Panc1 (cell line): ENCODE measurements at regions not wholly inside any gene's neighbourhood (a gene's known extent, or its start where the extent isn't known, plus 50 kb on each side); places are given as distances from the start of the nearest gene placed in this dataset.

Source experiments
- ATAC-seq: fragments of 200-7000 bp; cut with Tn5 transposase; 2 replicates; pipeline ENCODE4 v1.9.1; 2020; ENCODE audit warnings: mild to moderate bottlenecking, moderate library complexity
- BruUV-seq: library from RNA; stranded (reverse); fragments of 400-500 nt; replicated peaks from 2 replicates; lab custom pipeline; 2021; lab: Mats Ljungman, UMichigan
- CTCF ChIA-PET: fragments of 300-600 bp; sonication (Branson Sonifier 250); formaldehyde crosslinking; loops from one replicate; lab custom pipeline; 2022; ENCODE audit warnings: antibody characterized with exemption; lab: Charles Lee
- POLR2A ChIA-PET: fragments of 300-600 bp; sonication (Branson Sonifier 250); formaldehyde crosslinking; loops from one replicate; lab custom pipeline; 2022; ENCODE audit warnings: antibody characterized with exemption; lab: Charles Lee
- DNase-seq: peaks from one replicate; pipeline ENCODE4 v3.0.0-alpha.2; 2010; ENCODE audit warnings: low read depth, low spot score
- H3K27ac ChIP-seq: 2 replicates; pipeline ENCODE4 v1.5.1; 2011; ENCODE audit warnings: mild to moderate bottlenecking, low read length, inconsistent platforms
- H3K27me3 ChIP-seq: fragments of 200-500 bp; sonication (Bioruptor generic); 2 replicates; pipeline ENCODE4 v1.6.0; 2014; ENCODE audit warnings: low read length, inconsistent platforms; ENCODE audit not compliant: control insufficient read depth, insufficient read depth
- H3K36me3 ChIP-seq: fragments of 200-500 bp; sonication (Bioruptor generic); 2 replicates; pipeline ENCODE4 v1.5.1; 2014; ENCODE audit warnings: inconsistent platforms, mild to moderate bottlenecking, low read length, moderate library complexity; ENCODE audit not compliant: control insufficient read depth, insufficient read depth
- H3K4me1 ChIP-seq: 2 replicates; pipeline ENCODE4 v1.5.1; 2011; ENCODE audit warnings: inconsistent platforms, mild to moderate bottlenecking, low read length, moderate library complexity; ENCODE audit not compliant: control insufficient read depth, insufficient read depth
- H3K4me3 ChIP-seq, 2 experiments: 2 replicates each; pipeline ENCODE4 v1.5.1; 2011 to 2012; ENCODE audit warnings: low read depth in 2 of 2, low read length in 2 of 2, mild to moderate bottlenecking in 2 of 2, inconsistent platforms in 1 of 2, moderate library complexity in 1 of 2
- H3K9me3 ChIP-seq: fragments of 200-500 bp; sonication (Bioruptor generic); 2 replicates; pipeline ENCODE4 v1.5.1; 2014; ENCODE audit warnings: low read depth, mild to moderate bottlenecking, inconsistent platforms, low read length, moderate library complexity; ENCODE audit not compliant: control insufficient read depth, insufficient read depth
- POLR2AphosphoS5 ChIP-seq: IDR thresholded peaks from 2 replicates; pipeline ENCODE4 v1.6.1; 2012; ENCODE audit warnings: mild to moderate bottlenecking, low read depth, low read length, moderate library complexity
- SIN3A ChIP-seq: IDR thresholded peaks from 2 replicates; pipeline ENCODE4 v1.6.1; 2012; ENCODE audit warnings: low read depth, mild to moderate bottlenecking, low read length, moderate library complexity, borderline replicate concordance; ENCODE audit not compliant: insufficient read depth
- TCF7L2 ChIP-seq: IDR thresholded peaks from 2 replicates; pipeline ENCODE4 v1.6.1; 2011; ENCODE audit warnings: mild to moderate bottlenecking, low read depth, low read length, inconsistent platforms
- in situ Hi-C: cut with HindIII; loops from 2 replicates; pipeline ENCODE4 v1.10.0; 2016; ENCODE audit warnings: low sequenced_read_pairs, low pct_unique_long_range_greater_than_20kb
- intact Hi-C: fragments of 100-400 bp; cut with micrococcal nuclease; formaldehyde crosslinking; loops from one replicate; pipeline ENCODE4 v1.10.0; 2022; ENCODE audit not compliant: unreplicated experiment
- TF ChIP-seq, protein P1 (sequence below): fragments of 450-650 bp; IDR thresholded peaks from 2 replicates; pipeline ENCODE4 v1.5.1; 2017; ENCODE audit warnings: mild to moderate bottlenecking
- TF ChIP-seq, protein P2 (sequence below), 2 experiments: IDR thresholded peaks; 2 replicates each; pipeline ENCODE4 v1.6.1; 2011 to 2012; ENCODE audit warnings: low read depth in 2 of 2, control low read depth in 1 of 2, low read length in 1 of 2, mild to moderate bottlenecking in 1 of 2, moderate library complexity in 1 of 2; ENCODE audit not compliant: insufficient read depth in 1 of 2

DNA sequence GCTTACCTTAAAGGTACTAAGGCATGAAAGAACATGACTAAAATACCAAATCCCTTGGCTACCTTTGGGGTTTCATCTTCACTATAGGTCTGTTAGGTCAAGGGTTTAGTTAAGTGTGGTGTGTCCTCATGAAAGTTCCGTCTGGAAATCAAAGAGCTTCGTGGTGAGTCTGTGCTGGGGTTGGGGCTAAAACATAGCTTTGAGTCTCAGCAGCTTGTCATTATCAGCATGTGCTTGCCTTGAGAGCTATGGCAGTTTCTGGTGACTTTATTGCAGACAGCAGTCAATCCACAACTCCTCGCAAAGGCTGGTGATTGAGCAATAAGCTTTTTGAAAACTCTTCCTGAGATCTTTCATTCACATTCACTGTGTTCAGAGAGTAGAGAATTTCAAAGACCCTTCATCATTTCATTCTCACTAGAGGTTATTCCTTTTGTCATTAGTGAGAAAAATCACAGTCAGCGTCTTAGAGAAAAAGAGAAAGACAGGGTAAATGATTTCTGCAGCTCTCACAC, 53.2 kb upstream of the CCDC6 start:
- DNase-seq (no peak), ATAC-seq (no peak)
- Histone ChIP-seq H3K4me1 (no peaks in the 10 kb centered on the region), H3K36me3 (no peaks in the 10 kb centered on the region), H3K27ac (no peak overlapping the region), H3K27me3 (no peaks in the 10 kb centered on the region; the same call in 1 of the 2 replicates), H3K4me3 (no peak overlapping the region), H3K9me3 (no peaks in the 10 kb centered on the region)
- intact Hi-C loops, result no loop called here
- CTCF ChIA-PET, result no interaction called here
- BruUV-seq, result no TSS peak
- TF ChIP-seq, protein P1, sequence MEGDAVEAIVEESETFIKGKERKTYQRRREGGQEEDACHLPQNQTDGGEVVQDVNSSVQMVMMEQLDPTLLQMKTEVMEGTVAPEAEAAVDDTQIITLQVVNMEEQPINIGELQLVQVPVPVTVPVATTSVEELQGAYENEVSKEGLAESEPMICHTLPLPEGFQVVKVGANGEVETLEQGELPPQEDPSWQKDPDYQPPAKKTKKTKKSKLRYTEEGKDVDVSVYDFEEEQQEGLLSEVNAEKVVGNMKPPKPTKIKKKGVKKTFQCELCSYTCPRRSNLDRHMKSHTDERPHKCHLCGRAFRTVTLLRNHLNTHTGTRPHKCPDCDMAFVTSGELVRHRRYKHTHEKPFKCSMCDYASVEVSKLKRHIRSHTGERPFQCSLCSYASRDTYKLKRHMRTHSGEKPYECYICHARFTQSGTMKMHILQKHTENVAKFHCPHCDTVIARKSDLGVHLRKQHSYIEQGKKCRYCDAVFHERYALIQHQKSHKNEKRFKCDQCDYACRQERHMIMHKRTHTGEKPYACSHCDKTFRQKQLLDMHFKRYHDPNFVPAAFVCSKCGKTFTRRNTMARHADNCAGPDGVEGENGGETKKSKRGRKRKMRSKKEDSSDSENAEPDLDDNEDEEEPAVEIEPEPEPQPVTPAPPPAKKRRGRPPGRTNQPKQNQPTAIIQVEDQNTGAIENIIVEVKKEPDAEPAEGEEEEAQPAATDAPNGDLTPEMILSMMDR, result no peak
- TF ChIP-seq SIN3A, result no peak
- TF ChIP-seq, protein P2, sequence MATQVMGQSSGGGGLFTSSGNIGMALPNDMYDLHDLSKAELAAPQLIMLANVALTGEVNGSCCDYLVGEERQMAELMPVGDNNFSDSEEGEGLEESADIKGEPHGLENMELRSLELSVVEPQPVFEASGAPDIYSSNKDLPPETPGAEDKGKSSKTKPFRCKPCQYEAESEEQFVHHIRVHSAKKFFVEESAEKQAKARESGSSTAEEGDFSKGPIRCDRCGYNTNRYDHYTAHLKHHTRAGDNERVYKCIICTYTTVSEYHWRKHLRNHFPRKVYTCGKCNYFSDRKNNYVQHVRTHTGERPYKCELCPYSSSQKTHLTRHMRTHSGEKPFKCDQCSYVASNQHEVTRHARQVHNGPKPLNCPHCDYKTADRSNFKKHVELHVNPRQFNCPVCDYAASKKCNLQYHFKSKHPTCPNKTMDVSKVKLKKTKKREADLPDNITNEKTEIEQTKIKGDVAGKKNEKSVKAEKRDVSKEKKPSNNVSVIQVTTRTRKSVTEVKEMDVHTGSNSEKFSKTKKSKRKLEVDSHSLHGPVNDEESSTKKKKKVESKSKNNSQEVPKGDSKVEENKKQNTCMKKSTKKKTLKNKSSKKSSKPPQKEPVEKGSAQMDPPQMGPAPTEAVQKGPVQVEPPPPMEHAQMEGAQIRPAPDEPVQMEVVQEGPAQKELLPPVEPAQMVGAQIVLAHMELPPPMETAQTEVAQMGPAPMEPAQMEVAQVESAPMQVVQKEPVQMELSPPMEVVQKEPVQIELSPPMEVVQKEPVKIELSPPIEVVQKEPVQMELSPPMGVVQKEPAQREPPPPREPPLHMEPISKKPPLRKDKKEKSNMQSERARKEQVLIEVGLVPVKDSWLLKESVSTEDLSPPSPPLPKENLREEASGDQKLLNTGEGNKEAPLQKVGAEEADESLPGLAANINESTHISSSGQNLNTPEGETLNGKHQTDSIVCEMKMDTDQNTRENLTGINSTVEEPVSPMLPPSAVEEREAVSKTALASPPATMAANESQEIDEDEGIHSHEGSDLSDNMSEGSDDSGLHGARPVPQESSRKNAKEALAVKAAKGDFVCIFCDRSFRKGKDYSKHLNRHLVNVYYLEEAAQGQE (IDR thresholded peaks at IDR 0.05; ENCODE audit: insufficient read depth in 1 of 2, low read depth in 2 of 2, low read length in 1 of 2), result no peak
- TF ChIP-seq POLR2AphosphoS5, result no peak
- TF ChIP-seq TCF7L2, result no peak
- POLR2A ChIA-PET, result no interaction called here
- in situ Hi-C loops, result no loop called here

DNA sequence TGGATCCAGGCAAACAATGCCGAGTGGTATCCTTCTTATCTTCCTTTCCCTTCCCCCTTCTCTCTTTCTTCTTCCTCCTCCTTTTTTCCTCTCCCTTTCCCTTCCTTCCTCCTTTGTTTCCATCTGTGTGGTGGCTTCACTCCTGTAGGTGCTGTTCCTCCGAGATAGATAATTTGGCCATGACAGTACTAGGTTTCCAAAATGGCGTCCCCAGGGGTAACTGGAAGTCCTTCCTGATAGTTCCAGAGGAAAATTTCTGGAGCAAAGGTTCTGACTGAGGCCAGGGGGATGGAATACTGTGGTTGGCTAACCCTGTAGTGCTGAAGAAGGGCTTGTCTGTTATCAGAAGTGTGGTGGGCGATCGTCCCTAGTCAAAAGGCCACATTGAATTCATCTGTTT, 52.5 kb upstream of the CCDC6 start:
- Histone ChIP-seq H3K36me3 (no peaks in the 10 kb centered on the region), H3K9me3 (no peaks in the 10 kb centered on the region), H3K4me3 (no peak overlapping the region), H3K4me1 (no peaks in the 10 kb centered on the region), H3K27me3 (no peaks in the 10 kb centered on the region; the same call in 1 of the 2 replicates), H3K27ac (no peak overlapping the region)
- BruUV-seq, result no TSS peak
- TF ChIP-seq, protein P1, result no peak
- TF ChIP-seq, protein P2 (IDR thresholded peaks at IDR 0.05; ENCODE audit: insufficient read depth in 1 of 2, low read depth in 2 of 2, low read length in 1 of 2), result no peak
- TF ChIP-seq POLR2AphosphoS5 (no peak), TCF7L2 (no peak), SIN3A (no peak)
- ATAC-seq (no peak), DNase-seq (no peak)
- in situ Hi-C loops (no loop called here), intact Hi-C loops (no loop called here)
- ChIA-PET CTCF (no interaction called here), POLR2A (no interaction called here)
